ENCODE measurements at regions not wholly inside any gene's neighbourhood (a gene's known extent, or its start where the extent isn't known, plus 50 kb on each side); places are given as distances from the start of the nearest gene placed in this dataset.

GRCh38 chr2:60657673-60658072, 98.4 kb upstream of the PAPOLG start:
- Histone ChIP-seq H3K9me3 (no peaks in the 10 kb centered on the region), H3K4me3 (no peak overlapping the region), H3K4me1 (no peaks in the 10 kb centered on the region), H3K36me3 (no peaks in the 10 kb centered on the region), H3K27ac (no peak overlapping the region), H3K27me3 (no peaks in the 10 kb centered on the region)
- intact Hi-C loops (cut with DNase I; ENCODE audit: low total_unique reads), result no loop called here
- no peak for DNase-seq
- in situ Hi-C loops (cut with MboI; ENCODE audit: low pct_ligation_motif_present in 1 of 4, low pct_unique_long_range_greater_than_20kb in 1 of 4, low sequenced_read_pairs in 3 of 4), result no loop called here
- 84% methylated on average over 4 of the region's 4 CpGs; no CpG with 5 or more reads in 1 of the 2 donors for WGBS, 2 donors (ENCODE audit: low coverage in 1 of 2)
- TF ChIP-seq POLR2A (IDR thresholded peaks at IDR 0.05) (no peak), POLR2AphosphoS5 (IDR thresholded peaks at IDR 0.05) (no peak), EP300 (IDR thresholded peaks at IDR 0.05; ENCODE audit: low read depth) (no peak), CTCF (IDR thresholded peaks at IDR 0.05) (no peak)

GRCh38 chr2:60659026-60659425, 97.0 kb upstream of the PAPOLG start:
- Histone ChIP-seq H3K4me1 (no peaks in the 10 kb centered on the region), H3K27me3 (no peaks in the 10 kb centered on the region), H3K27ac (no peak overlapping the region), H3K36me3 (no peaks in the 10 kb centered on the region), H3K4me3 (no peak overlapping the region), H3K9me3 (no peaks in the 10 kb centered on the region)
- DNase-seq, result no peak
- in situ Hi-C loops (cut with MboI; ENCODE audit: low pct_ligation_motif_present in 1 of 4, low pct_unique_long_range_greater_than_20kb in 1 of 4, low sequenced_read_pairs in 3 of 4) (no loop called here), intact Hi-C loops (cut with DNase I; ENCODE audit: low total_unique reads) (no loop called here)
- 77 to 86% methylated on average over 5 of the region's 5 CpGs for WGBS, 2 donors (ENCODE audit: low coverage in 1 of 2)
- TF ChIP-seq CTCF (IDR thresholded peaks at IDR 0.05) (no peak), POLR2AphosphoS5 (IDR thresholded peaks at IDR 0.05) (no peak), POLR2A (IDR thresholded peaks at IDR 0.05) (no peak), EP300 (IDR thresholded peaks at IDR 0.05; ENCODE audit: low read depth) (no peak)

- in situ Hi-C loops (cut with MboI; ENCODE audit: low pct_ligation_motif_present in 1 of 4, low pct_unique_long_range_greater_than_20kb in 1 of 4, low sequenced_read_pairs in 3 of 4) (no loop called here), intact Hi-C loops (cut with DNase I; ENCODE audit: low total_unique reads) (no loop called here)
- Histone ChIP-seq H3K4me3 (no peak overlapping the region), H3K27ac (no peak overlapping the region), H3K4me1 (no peaks in the 10 kb centered on the region), H3K9me3 (no peaks in the 10 kb centered on the region), H3K27me3 (no peaks in the 10 kb centered on the region), H3K36me3 (no peaks in the 10 kb centered on the region)
- DNase-seq, result no peak
- 60 to 78% methylated on average over 1 of the region's 1 CpG for WGBS, 2 donors (ENCODE audit: low coverage in 1 of 2)
- no peak for TF ChIP-seq CTCF (IDR thresholded peaks at IDR 0.05)
- no peak for TF ChIP-seq POLR2AphosphoS5 (IDR thresholded peaks at IDR 0.05)
- TF ChIP-seq POLR2A (IDR thresholded peaks at IDR 0.05), result no peak
- no peak for TF ChIP-seq EP300 (IDR thresholded peaks at IDR 0.05; ENCODE audit: low read depth)
Observed at GRCh38 chr2:60661073-60661738, 94.9 kb upstream of the PAPOLG start.

GRCh38 chr2:60662781-60663180, 93.3 kb upstream of the PAPOLG start:
- no peaks in the 10 kb centered on the region for H3K36me3 ChIP-seq
- H3K27ac ChIP-seq, result no peak overlapping the region
- in situ Hi-C loops (cut with MboI; ENCODE audit: low pct_ligation_motif_present in 1 of 4, low pct_unique_long_range_greater_than_20kb in 1 of 4, low sequenced_read_pairs in 3 of 4), result no loop called here
- H3K4me1 ChIP-seq, result no peaks in the 10 kb centered on the region
- DNase-seq, result no peak
- intact Hi-C loops (cut with DNase I; ENCODE audit: low total_unique reads), result no loop called here
- no peak overlapping the region for H3K4me3 ChIP-seq
- no peaks in the 10 kb centered on the region for H3K9me3 ChIP-seq
- H3K27me3 ChIP-seq, result no peaks in the 10 kb centered on the region
- TF ChIP-seq EP300 (IDR thresholded peaks at IDR 0.05; ENCODE audit: low read depth) (no peak), POLR2A (IDR thresholded peaks at IDR 0.05) (no peak), POLR2AphosphoS5 (IDR thresholded peaks at IDR 0.05) (no peak), CTCF (IDR thresholded peaks at IDR 0.05) (no peak)

Measured in transverse colon (tissue), 4 donors.